Type B pancreatic cell (in vitro differentiated cells): ENCODE measurements at regions not wholly inside any gene's neighbourhood (a gene's known extent, or its start where the extent isn't known, plus 50 kb on each side); places are given as distances from the start of the nearest gene placed in this dataset.

ENCODE experiments used
- DNase-seq: peaks from one replicate; pipeline ENCODE4 v3.0.0; 2021; ENCODE audit warnings: mixed read lengths; ENCODE audit not compliant: unreplicated experiment; ENCODE audit errors: extremely low spot score
- H3K27ac Mint-ChIP-seq: 2 replicates; pipeline ENCODE4 v1.8.0; 2021; ENCODE audit warnings: mild to moderate bottlenecking, mixed read lengths
- H3K27me3 Mint-ChIP-seq: 2 replicates; pipeline ENCODE4 v1.8.0; 2021; ENCODE audit warnings: mixed read lengths
- H3K36me3 Mint-ChIP-seq: 2 replicates; pipeline ENCODE4 v1.8.0; 2021; ENCODE audit warnings: mixed read lengths
- H3K4me1 Mint-ChIP-seq: one replicate; pipeline ENCODE4 v1.8.0; 2021; ENCODE audit warnings: mixed read lengths; ENCODE audit not compliant: unreplicated experiment
- H3K4me3 Mint-ChIP-seq: 2 replicates; pipeline ENCODE4 v1.8.0; 2021; ENCODE audit warnings: mild to moderate bottlenecking, mixed read lengths
- H3K9me3 Mint-ChIP-seq: 2 replicates; pipeline ENCODE4 v1.8.0; 2021; ENCODE audit warnings: mixed read lengths
- TF ChIP-seq, protein P1 (sequence below): fragments of 200-600 bp; sonication (generic); conservative IDR thresholded peaks from 2 replicates; pipeline ENCODE4 v1.5.0; 2021; ENCODE audit warnings: antibody characterized with exemption, mild to moderate bottlenecking

DNA sequence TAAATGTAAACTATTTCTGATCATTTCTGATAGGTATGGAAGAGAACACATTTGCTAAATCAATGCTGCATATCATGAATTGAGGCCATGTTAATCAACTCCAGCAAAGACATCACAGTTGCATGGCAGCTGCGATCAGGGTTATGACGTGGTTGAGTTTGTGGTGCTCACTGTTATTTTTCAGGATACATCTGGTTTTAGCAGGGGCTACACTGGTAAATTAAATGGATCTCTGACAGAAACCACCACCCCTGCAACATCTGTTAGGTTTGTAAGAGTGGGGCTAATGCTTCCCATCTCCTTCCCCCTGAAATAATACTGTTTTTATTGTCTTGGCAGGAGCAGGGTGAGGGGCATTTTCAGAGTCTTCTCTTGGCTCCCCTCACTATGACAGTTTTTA is 444.4 kb upstream of the ZNF507 start:
- H3K36me3 Mint-ChIP-seq = no peaks in the 10 kb centered on the region
- TF ChIP-seq, protein P1, sequence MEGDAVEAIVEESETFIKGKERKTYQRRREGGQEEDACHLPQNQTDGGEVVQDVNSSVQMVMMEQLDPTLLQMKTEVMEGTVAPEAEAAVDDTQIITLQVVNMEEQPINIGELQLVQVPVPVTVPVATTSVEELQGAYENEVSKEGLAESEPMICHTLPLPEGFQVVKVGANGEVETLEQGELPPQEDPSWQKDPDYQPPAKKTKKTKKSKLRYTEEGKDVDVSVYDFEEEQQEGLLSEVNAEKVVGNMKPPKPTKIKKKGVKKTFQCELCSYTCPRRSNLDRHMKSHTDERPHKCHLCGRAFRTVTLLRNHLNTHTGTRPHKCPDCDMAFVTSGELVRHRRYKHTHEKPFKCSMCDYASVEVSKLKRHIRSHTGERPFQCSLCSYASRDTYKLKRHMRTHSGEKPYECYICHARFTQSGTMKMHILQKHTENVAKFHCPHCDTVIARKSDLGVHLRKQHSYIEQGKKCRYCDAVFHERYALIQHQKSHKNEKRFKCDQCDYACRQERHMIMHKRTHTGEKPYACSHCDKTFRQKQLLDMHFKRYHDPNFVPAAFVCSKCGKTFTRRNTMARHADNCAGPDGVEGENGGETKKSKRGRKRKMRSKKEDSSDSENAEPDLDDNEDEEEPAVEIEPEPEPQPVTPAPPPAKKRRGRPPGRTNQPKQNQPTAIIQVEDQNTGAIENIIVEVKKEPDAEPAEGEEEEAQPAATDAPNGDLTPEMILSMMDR = no peak
- no peak overlapping the region for H3K4me3 Mint-ChIP-seq
- no peak for DNase-seq
- H3K9me3 Mint-ChIP-seq = no peaks in the 10 kb centered on the region
- H3K27me3 Mint-ChIP-seq = peaks cover 3% of the 10 kb centered on the region
- H3K27ac Mint-ChIP-seq = no peak overlapping the region
- no peaks in the 10 kb centered on the region for H3K4me1 Mint-ChIP-seq

DNA sequence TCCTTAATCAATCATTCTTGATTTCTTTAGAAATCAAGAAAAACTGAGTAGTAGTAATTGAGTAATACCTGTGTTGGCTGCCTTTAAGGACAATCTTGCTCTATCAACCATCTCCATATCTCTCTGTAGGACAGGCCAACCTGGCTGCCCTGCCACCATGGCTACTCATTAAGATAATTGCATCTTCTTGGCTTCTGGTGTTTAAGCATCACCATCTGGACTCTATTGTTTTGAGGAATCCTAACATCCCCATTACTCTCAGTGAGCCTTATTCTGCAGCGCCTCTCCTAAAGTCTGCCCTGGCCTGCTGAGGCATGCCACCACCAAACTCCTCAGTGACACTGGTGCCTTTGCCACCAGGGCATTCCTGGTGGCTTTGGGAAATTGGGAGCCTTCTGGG is 442.6 kb upstream of the ZNF507 start:
- DNase-seq = no peak
- Mint-ChIP-seq H3K4me3 (no peak overlapping the region), H3K9me3 (no peaks in the 10 kb centered on the region), H3K36me3 (no peaks in the 10 kb centered on the region), H3K27ac (no peak overlapping the region), H3K4me1 (peaks cover 7% of the 10 kb centered on the region), H3K27me3 (no peaks in the 10 kb centered on the region)
- TF ChIP-seq, protein P1 = no peak

DNA sequence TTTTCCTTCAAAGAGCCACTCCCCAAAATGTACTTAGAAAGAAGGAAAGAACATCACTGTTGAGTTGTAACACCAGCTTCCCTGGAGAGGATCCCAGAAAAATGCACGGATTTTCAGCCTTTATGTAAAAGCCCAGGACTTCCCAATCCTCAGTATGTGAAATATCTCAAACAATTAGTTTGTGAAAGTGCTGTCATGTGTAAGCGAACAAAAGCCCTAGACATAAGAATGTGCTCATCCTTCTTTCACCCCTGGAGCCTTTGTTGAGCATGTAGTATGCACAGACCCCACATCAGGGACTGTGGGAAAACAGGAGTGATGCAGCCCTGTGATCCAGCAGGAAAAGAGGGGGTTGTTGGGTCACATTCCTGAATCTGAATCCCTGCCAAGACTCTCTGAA is 441.4 kb upstream of the ZNF507 start:
- Mint-ChIP-seq H3K36me3 (no peaks in the 10 kb centered on the region), H3K9me3 (no peaks in the 10 kb centered on the region)

GRCh38 chr19:31906111-31906871 is 439.1 kb upstream of the ZNF507 start:
- Mint-ChIP-seq H3K27ac (peak overlapping the region; percentile 31), H3K36me3 (no peaks in the 10 kb centered on the region), H3K27me3 (peaks cover 10% of the 10 kb centered on the region), H3K4me3 (no peak overlapping the region), H3K9me3 (no peaks in the 10 kb centered on the region), H3K4me1 (peaks cover 12% of the 10 kb centered on the region)
- no peak for DNase-seq
- TF ChIP-seq, protein P1 = no peak

More for the DNA sequence above, 441.4 kb upstream of the ZNF507 start:
- Mint-ChIP-seq H3K27ac (no peak overlapping the region), H3K4me1 (peaks cover 7% of the 10 kb centered on the region), H3K4me3 (no peak overlapping the region), H3K27me3 (no peaks in the 10 kb centered on the region)
- no peak for DNase-seq
- TF ChIP-seq, protein P1 = no peak

DNA sequence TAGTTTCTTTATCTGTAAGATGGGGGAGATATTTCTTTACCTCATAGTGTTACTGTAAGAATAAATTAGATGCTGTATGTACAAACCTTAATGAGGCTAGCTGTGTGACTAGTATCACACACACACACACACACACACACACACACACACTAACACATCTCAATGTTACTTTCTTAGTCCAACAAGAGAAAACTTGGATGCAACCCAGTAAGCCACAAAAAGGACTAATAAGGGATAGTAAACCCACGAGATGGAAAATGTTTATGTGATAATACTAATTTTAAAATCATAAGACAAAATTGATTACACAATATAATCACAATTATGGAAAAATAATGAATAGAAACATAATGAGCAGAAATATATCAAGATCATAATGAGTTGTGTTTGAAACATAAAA is 437.7 kb upstream of the ZNF507 start:
- Mint-ChIP-seq H3K27ac (no peak overlapping the region), H3K4me3 (no peak overlapping the region), H3K36me3 (no peaks in the 10 kb centered on the region), H3K4me1 (peaks cover 12% of the 10 kb centered on the region), H3K27me3 (peaks cover 10% of the 10 kb centered on the region), H3K9me3 (no peaks in the 10 kb centered on the region)
- no peak for DNase-seq
- TF ChIP-seq, protein P1 = no peak
